IgD-negative memory B cell (primary cell): ENCODE measurements at regions not wholly inside any gene's neighbourhood (a gene's known extent, or its start where the extent isn't known, plus 50 kb on each side); places are given as distances from the start of the nearest gene placed in this dataset.

ENCODE experiments used
- H3K27ac Mint-ChIP-seq, 3 donors: one replicate each; pipeline ENCODE4 v1.8.0; 2020 to 2022; ENCODE audit warnings: mild to moderate bottlenecking in 3 of 3, mixed read lengths in 3 of 3, moderate library complexity in 1 of 3
- H3K27me3 Mint-ChIP-seq: one replicate; pipeline ENCODE4 v1.8.0; 2021; ENCODE audit warnings: mixed read lengths
- H3K36me3 Mint-ChIP-seq: one replicate; pipeline ENCODE4 v1.8.0; 2020; ENCODE audit warnings: mild to moderate bottlenecking, mixed read lengths
- H3K4me1 Mint-ChIP-seq, 3 donors: one replicate each; pipeline ENCODE4 v1.8.0; 2020 to 2022; ENCODE audit warnings: mixed read lengths in 3 of 3, mild to moderate bottlenecking in 1 of 3
- H3K4me3 Mint-ChIP-seq, 4 donors: one replicate each; pipeline ENCODE4 v1.8.0; 2020 to 2022; ENCODE audit warnings: mild to moderate bottlenecking in 4 of 4, mixed read lengths in 4 of 4, moderate library complexity in 3 of 4
- H3K9me3 Mint-ChIP-seq, 3 donors: one replicate each; pipeline ENCODE4 v1.8.0; 2020 to 2021; ENCODE audit warnings: mixed read lengths in 3 of 3, mild to moderate bottlenecking in 1 of 3

DNA sequence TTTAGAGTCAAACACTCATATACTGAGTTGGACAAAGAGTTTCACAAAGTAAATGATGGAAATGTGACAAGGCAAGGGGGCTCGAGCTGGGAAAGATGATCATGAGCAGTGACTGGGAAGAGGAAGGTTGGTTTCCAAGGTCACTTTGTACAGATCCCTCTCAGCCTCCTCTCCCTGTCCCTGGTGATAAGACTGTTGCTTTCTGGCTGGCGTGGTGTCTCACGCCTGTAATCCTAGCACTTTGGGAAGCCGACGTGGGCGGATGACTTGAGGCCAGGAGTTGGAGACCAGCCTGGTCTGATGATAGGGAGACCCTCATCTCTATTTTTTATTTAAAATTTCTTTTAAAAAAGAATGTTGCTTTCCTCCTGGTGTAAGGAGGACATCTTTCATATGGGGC lies 65.4 kb upstream of the CALM2 start:
- Mint-ChIP-seq H3K4me3 (no peak overlapping the region), H3K27me3 (no peaks in the 10 kb centered on the region), H3K4me1 (no peaks in the 10 kb centered on the region), H3K9me3 (peaks cover 0 to 2% (median 0%) of the 10 kb centered on the region in 3 donors), H3K27ac (no peak overlapping the region), H3K36me3 (no peaks in the 10 kb centered on the region)

- Mint-ChIP-seq H3K4me1 (no peaks in the 10 kb centered on the region), H3K9me3 (no peaks in the 10 kb centered on the region), H3K27me3 (no peaks in the 10 kb centered on the region), H3K4me3 (no peak overlapping the region), H3K36me3 (no peaks in the 10 kb centered on the region), H3K27ac (peak overlapping the region in 1 of 3 donors; percentile 53)
These were observed 63.0 kb upstream of the CALM2 start for GRCh38 chr2:47239119-47239969.

DNA sequence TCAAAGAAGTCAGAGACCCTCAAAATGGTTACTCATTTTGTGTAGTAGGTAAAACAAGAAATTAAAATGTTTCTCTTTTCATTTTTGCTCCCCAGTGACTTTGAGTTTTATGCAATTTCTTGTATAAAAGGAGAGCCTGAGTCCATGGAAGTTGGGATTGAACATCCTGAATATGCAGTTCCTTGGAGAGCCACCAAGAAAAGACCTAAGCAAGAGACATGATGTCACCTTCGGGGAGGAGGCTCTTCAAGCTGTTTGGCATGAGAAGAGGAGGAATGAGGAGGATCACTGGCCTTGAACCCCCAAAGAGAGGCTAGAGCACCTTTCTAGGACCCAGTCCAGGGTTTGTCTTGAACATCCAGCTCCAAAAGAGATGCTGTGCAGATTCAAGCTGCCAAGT lies 62.3 kb upstream of the CALM2 start:
- no peaks in the 10 kb centered on the region for H3K27me3 Mint-ChIP-seq
- no peaks in the 10 kb centered on the region for H3K4me1 Mint-ChIP-seq
- no peak overlapping the region for H3K4me3 Mint-ChIP-seq
- H3K36me3 Mint-ChIP-seq: no peaks in the 10 kb centered on the region
- no peaks in the 10 kb centered on the region for H3K9me3 Mint-ChIP-seq
- peak overlapping the region in 1 of 3 donors; percentile 53 for H3K27ac Mint-ChIP-seq

- H3K4me1 Mint-ChIP-seq: no peaks in the 10 kb centered on the region
These were observed 61.3 kb upstream of the CALM2 start for GRCh38 chr2:47237375-47238334.

GRCh38 chr2:47236503-47237215 lies 60.3 kb upstream of the CALM2 start:
- H3K4me1 Mint-ChIP-seq: no peaks in the 10 kb centered on the region
- H3K4me3 Mint-ChIP-seq: no peak overlapping the region
- no peaks in the 10 kb centered on the region for H3K36me3 Mint-ChIP-seq
- no peaks in the 10 kb centered on the region for H3K9me3 Mint-ChIP-seq
- no peaks in the 10 kb centered on the region for H3K27me3 Mint-ChIP-seq
- H3K27ac Mint-ChIP-seq: peak overlapping the region in 1 of 3 donors; percentile 73

More at GRCh38 chr2:47237375-47238334, 61.3 kb upstream of the CALM2 start:
- no peak overlapping the region for H3K27ac Mint-ChIP-seq
- H3K36me3 Mint-ChIP-seq: no peaks in the 10 kb centered on the region
- H3K9me3 Mint-ChIP-seq: no peaks in the 10 kb centered on the region
- no peaks in the 10 kb centered on the region for H3K27me3 Mint-ChIP-seq
- no peak overlapping the region for H3K4me3 Mint-ChIP-seq

GRCh38 chr2:47235132-47235531 lies 58.8 kb upstream of the CALM2 start:
- Mint-ChIP-seq H3K4me3 (no peak overlapping the region), H3K9me3 (no peaks in the 10 kb centered on the region), H3K4me1 (no peaks in the 10 kb centered on the region), H3K27ac (no peak overlapping the region), H3K36me3 (no peaks in the 10 kb centered on the region), H3K27me3 (no peaks in the 10 kb centered on the region)

GRCh38 chr2:47234456-47234855 lies 58.1 kb upstream of the CALM2 start:
- Mint-ChIP-seq H3K27me3 (no peaks in the 10 kb centered on the region), H3K4me1 (no peaks in the 10 kb centered on the region), H3K36me3 (no peaks in the 10 kb centered on the region), H3K4me3 (no peak overlapping the region), H3K9me3 (no peaks in the 10 kb centered on the region), H3K27ac (peak overlapping the region in 1 of 3 donors; percentile 68)

DNA sequence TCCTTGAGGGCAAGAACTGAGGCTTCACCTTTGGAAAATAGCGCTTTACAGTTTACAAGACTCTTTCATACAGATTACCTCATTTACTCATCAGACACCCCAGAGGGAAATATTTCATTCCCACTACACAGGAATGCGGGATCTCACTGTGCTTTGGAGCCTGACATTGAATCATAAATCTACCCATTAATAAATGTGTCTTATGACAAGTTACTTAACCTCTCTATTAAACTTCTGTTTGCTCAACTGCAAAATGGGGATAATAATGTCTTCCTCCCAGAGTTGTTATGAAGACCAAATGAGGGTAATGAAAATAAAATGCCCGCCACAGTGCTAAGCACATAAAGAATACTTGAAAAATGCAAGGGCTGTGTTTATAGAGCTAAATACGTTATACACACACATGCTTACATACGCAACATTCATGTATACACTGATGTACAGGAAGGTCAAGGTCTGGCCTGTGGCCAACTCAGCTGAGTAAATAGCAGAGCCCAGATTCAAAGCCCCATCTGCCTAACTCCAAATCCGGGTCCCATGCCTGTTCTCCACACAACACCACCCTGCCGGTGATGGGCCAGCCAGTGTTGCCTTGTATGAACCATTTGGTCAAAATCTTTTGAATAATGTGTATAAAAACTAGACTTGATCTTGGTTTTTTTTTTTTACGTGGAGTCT lies 56.6 kb upstream of the CALM2 start:
- Mint-ChIP-seq H3K4me3 (no peak overlapping the region), H3K36me3 (peaks cover 2% of the 10 kb centered on the region), H3K27me3 (no peaks in the 10 kb centered on the region), H3K4me1 (no peaks in the 10 kb centered on the region), H3K9me3 (no peaks in the 10 kb centered on the region), H3K27ac (no peak overlapping the region)

- peaks cover 2% of the 10 kb centered on the region for H3K36me3 Mint-ChIP-seq
- no peaks in the 10 kb centered on the region for H3K27me3 Mint-ChIP-seq
- no peaks in the 10 kb centered on the region for H3K9me3 Mint-ChIP-seq
- no peak overlapping the region for H3K4me3 Mint-ChIP-seq
- no peak overlapping the region for H3K27ac Mint-ChIP-seq
- peaks cover 4 to 13% (median 6%) of the 10 kb centered on the region in 3 donors for H3K4me1 Mint-ChIP-seq
These were observed 54.1 kb upstream of the CALM2 start for GRCh38 chr2:47230418-47230817.

DNA sequence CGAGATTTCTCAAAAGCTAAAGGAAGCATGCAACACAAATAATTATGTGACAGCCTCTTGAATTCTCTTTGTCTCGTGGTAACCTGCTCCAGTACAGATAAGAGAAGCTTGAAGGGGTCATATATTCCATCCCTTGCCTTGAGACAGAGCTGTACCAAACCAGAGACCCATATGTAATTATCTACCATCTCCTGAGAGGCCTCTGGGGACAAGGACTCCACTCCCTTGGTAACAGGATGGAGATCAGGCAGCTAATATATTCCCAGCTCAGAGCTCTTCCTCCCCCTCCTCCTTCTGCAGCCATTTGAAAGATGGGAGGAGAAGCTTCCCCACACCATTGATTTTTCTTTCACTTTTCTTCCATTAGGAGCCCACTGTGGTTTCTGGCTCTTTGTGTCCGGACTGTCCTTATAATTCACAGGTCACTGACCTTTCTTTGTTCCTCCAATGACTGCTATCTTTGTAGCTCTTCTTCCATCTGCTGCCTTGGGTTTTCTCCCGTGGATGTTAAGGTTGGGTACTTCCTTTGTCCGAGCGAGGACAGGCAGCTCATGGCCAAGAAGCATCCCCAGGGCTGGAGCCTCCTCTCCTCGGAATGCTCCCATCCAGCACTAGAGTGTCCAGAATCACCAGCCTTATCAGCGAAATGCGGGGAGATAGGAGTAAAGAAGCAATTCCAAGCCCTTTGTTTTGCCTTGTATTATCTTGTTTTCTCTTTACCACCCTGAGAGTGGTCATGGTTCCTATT lies 51.4 kb upstream of the CALM2 start:
- Mint-ChIP-seq H3K27ac (no peak overlapping the region), H3K27me3 (no peaks in the 10 kb centered on the region), H3K4me1 (peaks cover 4 to 13% (median 12%) of the 10 kb centered on the region in 3 donors), H3K9me3 (no peaks in the 10 kb centered on the region), H3K36me3 (peaks cover 2% of the 10 kb centered on the region), H3K4me3 (peak overlapping the region in 1 of 4 donors; percentile 10)

GRCh38 chr2:47226923-47227220 lies 50.6 kb upstream of the CALM2 start:
- H3K4me3 Mint-ChIP-seq: no peak overlapping the region
- H3K4me1 Mint-ChIP-seq: peaks cover 4 to 13% (median 12%) of the 10 kb centered on the region in 3 donors
- peaks cover 2% of the 10 kb centered on the region for H3K36me3 Mint-ChIP-seq
- no peaks in the 10 kb centered on the region for H3K27me3 Mint-ChIP-seq
- H3K9me3 Mint-ChIP-seq: peaks cover 0 to 2% (median 0%) of the 10 kb centered on the region in 3 donors
- no peak overlapping the region for H3K27ac Mint-ChIP-seq

DNA sequence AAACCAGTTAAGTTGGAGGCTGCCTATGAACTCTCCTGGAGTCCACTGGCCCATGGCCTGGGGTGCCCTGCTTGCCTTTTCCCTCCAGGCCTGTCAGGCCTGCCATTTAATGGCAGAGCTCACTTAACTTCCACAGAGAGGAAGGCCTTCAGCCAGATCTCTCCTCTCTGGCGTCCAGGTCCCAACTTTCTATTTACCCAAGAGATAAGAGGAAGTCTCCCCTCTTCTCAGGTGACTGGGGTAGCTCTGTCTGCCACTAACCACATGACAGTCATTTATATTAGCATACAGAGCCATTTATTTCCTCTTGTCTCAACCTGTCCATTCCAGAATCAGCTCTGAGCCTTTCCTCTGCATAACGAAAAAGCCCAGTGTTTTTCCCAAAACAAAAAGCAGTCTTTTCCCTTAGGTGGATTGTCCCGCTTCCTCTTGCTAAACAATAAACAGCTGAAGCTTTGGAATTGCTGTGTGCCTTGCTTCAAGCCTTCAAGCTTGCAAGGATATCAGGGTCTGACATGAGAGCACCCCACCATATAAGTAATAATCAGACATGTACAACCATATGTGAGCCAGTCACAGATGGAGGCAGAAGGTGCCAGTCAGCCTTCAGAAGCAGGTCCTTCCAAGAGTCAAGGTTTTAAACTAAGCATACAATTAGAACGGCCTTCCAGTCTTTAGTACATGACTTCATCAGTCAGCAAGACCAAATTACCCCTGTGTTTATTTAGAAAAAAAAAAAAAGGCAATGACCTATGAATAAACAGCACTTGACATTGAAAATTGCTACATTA lies 50.0 kb upstream of the CALM2 start:
- Mint-ChIP-seq H3K36me3 (peaks cover 2% of the 10 kb centered on the region), H3K9me3 (peaks cover 0 to 2% (median 0%) of the 10 kb centered on the region in 3 donors), H3K27me3 (no peaks in the 10 kb centered on the region), H3K4me3 (peak overlapping the region in 1 of 4 donors; percentile 58), H3K27ac (no peak overlapping the region), H3K4me1 (peaks cover 4 to 13% (median 12%) of the 10 kb centered on the region in 3 donors)
